ENCODE measurements at regions not wholly inside any gene's neighbourhood (a gene's known extent, or its start where the extent isn't known, plus 50 kb on each side); places are given as distances from the start of the nearest gene placed in this dataset.

GRCh38 chr5:133842846-133843611 is 125.4 kb downstream of the C5orf15 start:
- DNase-seq = no peak
- Histone ChIP-seq H3K27ac (no peak overlapping the region), H3K27me3 (no peaks in the 10 kb centered on the region), H3K4me3 (no peak overlapping the region), H3K4me1 (no peaks in the 10 kb centered on the region), H3K9me3 (no peaks in the 10 kb centered on the region), H3K36me3 (no peaks in the 10 kb centered on the region)
- WGBS, 2 donors (ENCODE audit: low coverage in 1 of 2) = 74 to 100% methylated on average over 2 to 11 of the region's 11 CpGs
- intact Hi-C loops (cut with DNase I; ENCODE audit: low total_unique reads) (no loop called here), in situ Hi-C loops (cut with MboI; ENCODE audit: low pct_ligation_motif_present in 1 of 4, low pct_unique_long_range_greater_than_20kb in 1 of 4, low sequenced_read_pairs in 3 of 4) (no loop called here)
- TF ChIP-seq POLR2AphosphoS5 (IDR thresholded peaks at IDR 0.05) (no peak), EP300 (IDR thresholded peaks at IDR 0.05; ENCODE audit: low read depth) (no peak), POLR2A (IDR thresholded peaks at IDR 0.05) (no peak)
- TF ChIP-seq, protein P1, sequence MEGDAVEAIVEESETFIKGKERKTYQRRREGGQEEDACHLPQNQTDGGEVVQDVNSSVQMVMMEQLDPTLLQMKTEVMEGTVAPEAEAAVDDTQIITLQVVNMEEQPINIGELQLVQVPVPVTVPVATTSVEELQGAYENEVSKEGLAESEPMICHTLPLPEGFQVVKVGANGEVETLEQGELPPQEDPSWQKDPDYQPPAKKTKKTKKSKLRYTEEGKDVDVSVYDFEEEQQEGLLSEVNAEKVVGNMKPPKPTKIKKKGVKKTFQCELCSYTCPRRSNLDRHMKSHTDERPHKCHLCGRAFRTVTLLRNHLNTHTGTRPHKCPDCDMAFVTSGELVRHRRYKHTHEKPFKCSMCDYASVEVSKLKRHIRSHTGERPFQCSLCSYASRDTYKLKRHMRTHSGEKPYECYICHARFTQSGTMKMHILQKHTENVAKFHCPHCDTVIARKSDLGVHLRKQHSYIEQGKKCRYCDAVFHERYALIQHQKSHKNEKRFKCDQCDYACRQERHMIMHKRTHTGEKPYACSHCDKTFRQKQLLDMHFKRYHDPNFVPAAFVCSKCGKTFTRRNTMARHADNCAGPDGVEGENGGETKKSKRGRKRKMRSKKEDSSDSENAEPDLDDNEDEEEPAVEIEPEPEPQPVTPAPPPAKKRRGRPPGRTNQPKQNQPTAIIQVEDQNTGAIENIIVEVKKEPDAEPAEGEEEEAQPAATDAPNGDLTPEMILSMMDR (IDR thresholded peaks at IDR 0.05) = no peak

DNA sequence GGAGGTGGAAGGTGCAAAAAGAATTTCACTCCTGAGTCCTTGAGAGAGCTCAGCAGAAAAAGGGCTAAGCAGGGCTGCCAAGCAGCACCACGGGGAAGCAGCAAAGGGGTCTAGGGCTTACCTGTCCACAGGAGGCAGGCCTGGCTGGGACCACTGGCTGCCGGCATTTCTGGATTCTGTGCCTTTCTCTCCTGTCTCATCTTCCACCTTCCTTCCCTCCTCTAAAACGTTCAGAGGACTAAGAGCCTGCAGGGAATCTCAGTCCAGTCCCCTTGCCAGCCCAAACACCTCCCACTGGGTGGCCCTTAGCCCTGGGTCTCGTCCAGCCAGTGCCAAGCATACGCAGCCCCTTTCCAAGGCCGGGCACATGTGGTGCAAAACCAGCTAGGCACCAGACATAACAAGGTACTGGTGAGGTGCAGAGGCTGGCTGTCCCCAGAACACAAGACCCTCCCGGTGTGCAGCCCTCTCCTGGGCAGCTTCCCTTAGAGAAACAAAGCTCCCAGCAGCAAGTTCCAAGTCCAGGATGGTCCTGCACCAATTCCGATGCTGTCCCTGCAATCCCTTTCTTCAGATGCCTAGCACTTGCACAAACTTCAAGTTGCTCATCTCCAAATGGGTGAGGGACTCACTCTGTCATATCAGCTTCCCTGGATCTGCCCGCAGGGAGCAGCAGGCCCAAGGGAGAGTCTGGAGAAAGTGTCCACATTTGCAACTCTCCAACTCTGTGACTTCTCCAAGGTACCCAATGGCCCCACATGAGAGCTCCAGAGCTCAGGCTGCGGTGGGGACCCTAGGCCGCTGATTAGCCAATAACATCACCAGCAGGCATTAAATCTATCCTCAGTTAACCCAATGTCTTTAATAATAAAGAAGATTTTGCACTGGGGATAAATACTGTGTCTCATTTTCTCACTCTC is 126.3 kb downstream of the C5orf15 start:
- Histone ChIP-seq H3K4me3 (no peak overlapping the region), H3K36me3 (no peaks in the 10 kb centered on the region), H3K4me1 (no peaks in the 10 kb centered on the region), H3K27me3 (no peaks in the 10 kb centered on the region), H3K9me3 (no peaks in the 10 kb centered on the region), H3K27ac (no peak overlapping the region)
- in situ Hi-C loops (cut with MboI; ENCODE audit: low pct_ligation_motif_present in 1 of 4, low pct_unique_long_range_greater_than_20kb in 1 of 4, low sequenced_read_pairs in 3 of 4) = no loop called here
- intact Hi-C loops (cut with DNase I; ENCODE audit: low total_unique reads) = no loop called here
- TF ChIP-seq EP300 (IDR thresholded peaks at IDR 0.05; ENCODE audit: low read depth) = no peak
- TF ChIP-seq POLR2A (IDR thresholded peaks at IDR 0.05) = no peak
- 17 to 78% methylated on average over 2 to 11 of the region's 11 CpGs for WGBS, 2 donors (ENCODE audit: low coverage in 1 of 2)
- DNase-seq = no peak

GRCh38 chr5:133840168-133840567 is 128.3 kb downstream of the C5orf15 start:
- H3K4me1 ChIP-seq = no peaks in the 10 kb centered on the region
- H3K9me3 ChIP-seq = no peaks in the 10 kb centered on the region
- 21 to 34% methylated on average over 2 of the region's 2 CpGs for WGBS, 2 donors (ENCODE audit: low coverage in 1 of 2)
- TF ChIP-seq EP300 (IDR thresholded peaks at IDR 0.05; ENCODE audit: low read depth) = no peak
- no peak overlapping the region for H3K4me3 ChIP-seq
- intact Hi-C loops (cut with DNase I; ENCODE audit: low total_unique reads) = no loop called here
- H3K27me3 ChIP-seq = peaks cover 4% of the 10 kb centered on the region
- in situ Hi-C loops (cut with MboI; ENCODE audit: low pct_ligation_motif_present in 1 of 4, low pct_unique_long_range_greater_than_20kb in 1 of 4, low sequenced_read_pairs in 3 of 4) = no loop called here
- no peak for DNase-seq
- no peaks in the 10 kb centered on the region for H3K36me3 ChIP-seq
- H3K27ac ChIP-seq = no peak overlapping the region

GRCh38 chr5:133839721-133840120 is 128.7 kb downstream of the C5orf15 start:
- Histone ChIP-seq H3K4me3 (no peak overlapping the region), H3K4me1 (no peaks in the 10 kb centered on the region), H3K9me3 (no peaks in the 10 kb centered on the region), H3K36me3 (no peaks in the 10 kb centered on the region), H3K27ac (no peak overlapping the region), H3K27me3 (peaks cover 5% of the 10 kb centered on the region)
- no peak for DNase-seq
- TF ChIP-seq, protein P1 (IDR thresholded peaks at IDR 0.05) = no peak
- no peak for TF ChIP-seq POLR2AphosphoS5 (IDR thresholded peaks at IDR 0.05)
- TF ChIP-seq EP300 (IDR thresholded peaks at IDR 0.05; ENCODE audit: low read depth) = no peak
- TF ChIP-seq POLR2A (IDR thresholded peaks at IDR 0.05) = no peak
- intact Hi-C loops (cut with DNase I; ENCODE audit: low total_unique reads) = no loop called here
- in situ Hi-C loops (cut with MboI; ENCODE audit: low pct_ligation_motif_present in 1 of 4, low pct_unique_long_range_greater_than_20kb in 1 of 4, low sequenced_read_pairs in 3 of 4) = no loop called here
- WGBS, 2 donors (ENCODE audit: low coverage in 1 of 2) = 41% methylated on average over 3 of the region's 3 CpGs; no CpG with 5 or more reads in 1 of the 2 donors

DNA sequence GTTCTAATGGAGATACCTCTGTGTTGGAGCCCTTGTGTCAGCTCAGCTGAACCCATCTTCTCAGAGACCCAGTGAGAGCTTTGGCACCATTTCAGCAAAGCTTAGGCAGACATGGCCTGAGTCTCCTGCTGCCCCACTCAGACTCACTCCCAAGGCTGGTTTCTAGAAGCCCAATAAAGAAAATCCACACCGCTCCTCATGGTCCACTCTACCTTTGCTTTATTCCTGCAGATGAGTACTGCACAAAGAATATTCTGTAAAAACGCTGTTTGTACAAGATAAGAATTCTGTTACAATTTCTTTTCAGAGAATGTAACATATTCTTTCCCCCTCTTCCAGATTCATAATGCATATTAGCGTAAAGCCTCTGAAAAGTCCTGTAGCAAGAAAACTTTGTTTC is 129.3 kb downstream of the C5orf15 start:
- no peak overlapping the region for H3K27ac ChIP-seq
- H3K36me3 ChIP-seq = no peaks in the 10 kb centered on the region
- intact Hi-C loops (cut with DNase I; ENCODE audit: low total_unique reads) (no loop called here), in situ Hi-C loops (cut with MboI; ENCODE audit: low pct_ligation_motif_present in 1 of 4, low pct_unique_long_range_greater_than_20kb in 1 of 4, low sequenced_read_pairs in 3 of 4) (no loop called here)
- peaks cover 5% of the 10 kb centered on the region for H3K27me3 ChIP-seq
- H3K9me3 ChIP-seq = no peaks in the 10 kb centered on the region
- H3K4me3 ChIP-seq = no peak overlapping the region
- WGBS, 2 donors (ENCODE audit: low coverage in 1 of 2) = 86 to 87% methylated on average over 3 of the region's 3 CpGs
- TF ChIP-seq POLR2AphosphoS5 (IDR thresholded peaks at IDR 0.05) (no peak), POLR2A (IDR thresholded peaks at IDR 0.05) (no peak), EP300 (IDR thresholded peaks at IDR 0.05; ENCODE audit: low read depth) (no peak)
- TF ChIP-seq, protein P1 (IDR thresholded peaks at IDR 0.05) = no peak
- DNase-seq = no peak
- no peaks in the 10 kb centered on the region for H3K4me1 ChIP-seq
